ENCODE measurements at regions not wholly inside any gene's neighbourhood (a gene's known extent, or its start where the extent isn't known, plus 50 kb on each side); places are given as distances from the start of the nearest gene placed in this dataset. TPM values are rescaled to one million over a fixed set of nuclear protein-coding genes. Genes with fewer than 3 reads are reported as not detected.

Small RNA genes in the stretch of these regions (small RNA-seq; reads per million reads assigned to genes)
- gene HMGN2P28: not detected
